CD14-positive monocyte (primary cell): ENCODE measurements at regions not wholly inside any gene's neighbourhood (a gene's known extent, or its start where the extent isn't known, plus 50 kb on each side); places are given as distances from the start of the nearest gene placed in this dataset.

Experiments used
- DNase-seq, 3 donors: peaks; one replicate each; pipeline ENCODE4 v3.0.0-alpha.2; 2011 to 2022
- H2AFZ ChIP-seq: 2 replicates; pipeline ENCODE4 v1.6.0; 2012; ENCODE audit warnings: mild to moderate bottlenecking, low read depth, low read length, inconsistent platforms; ENCODE audit not compliant: insufficient read depth, poor library complexity, severe bottlenecking
- H3K27ac ChIP-seq, 2 donors: 1 replicate in 1 of 2; 2 replicates in 1 of 2; pipeline ENCODE4 v1.5.1; 2012 to 2013; ENCODE audit warnings: low read length in 2 of 2, control low read depth in 1 of 2, inconsistent platforms in 1 of 2, low read depth in 1 of 2, mild to moderate bottlenecking in 1 of 2
- H3K27me3 ChIP-seq, 2 donors: one replicate each; pipeline versions ENCODE4 v1.6.0 to v1.6.1; 2011 to 2013; ENCODE audit warnings: low read length in 2 of 2; ENCODE audit not compliant: control insufficient read depth in 2 of 2, insufficient read depth in 2 of 2
- H3K36me3 ChIP-seq, 2 donors: replicated peaks in 1 of 2; 1 replicate in 1 of 2; 2 replicates in 1 of 2; pipeline versions ENCODE4 v1.5.1 to v1.6.1; 2012 to 2013; ENCODE audit warnings: low read length in 2 of 2, control low read depth in 1 of 2, inconsistent platforms in 1 of 2, mild to moderate bottlenecking in 1 of 2; ENCODE audit not compliant: insufficient read depth in 2 of 2, control insufficient read depth in 1 of 2
- H3K4me1 ChIP-seq, 2 donors: 1 replicate in 1 of 2; 2 replicates in 1 of 2; pipeline versions ENCODE4 v1.5.1 to v1.6.1; 2012 to 2013; ENCODE audit warnings: low read length in 2 of 2, control low read depth in 1 of 2, inconsistent platforms in 1 of 2, mild to moderate bottlenecking in 1 of 2, moderate library complexity in 1 of 2; ENCODE audit not compliant: insufficient read depth in 2 of 2, control insufficient read depth in 1 of 2
- H3K4me2 ChIP-seq: replicated peaks from 2 replicates; pipeline ENCODE3; 2012; ENCODE audit warnings: low read length, moderate library complexity, mild to moderate bottlenecking; ENCODE audit not compliant: poor library complexity, severe bottlenecking; ENCODE audit errors: extremely low read depth
- H3K4me3 ChIP-seq, 3 experiments: fragments of 200-600 bp in 1 of 3; sonication (generic) in 1 of 3; replicated peaks in 1 of 3; 1 replicate in 2 of 3; 2 replicates in 1 of 3; pipeline ENCODE4 v1.5.1; 2011 to 2013; ENCODE audit warnings: low read length in 3 of 3, mild to moderate bottlenecking in 3 of 3, control low read depth in 2 of 3, low read depth in 2 of 3, inconsistent platforms in 1 of 3, moderate library complexity in 1 of 3
- H3K79me2 ChIP-seq: 2 replicates; pipeline ENCODE4 v1.6.0; 2012; ENCODE audit warnings: mild to moderate bottlenecking, control low read depth, inconsistent platforms, low read length, moderate library complexity; ENCODE audit not compliant: insufficient read depth
- H3K9ac ChIP-seq: 2 replicates; pipeline ENCODE4 v1.6.0; 2017; ENCODE audit warnings: low read length, mild to moderate bottlenecking; ENCODE audit not compliant: insufficient read depth, poor library complexity, severe bottlenecking
- H3K9me3 ChIP-seq, 2 donors: replicated peaks in 1 of 2; 1 replicate in 1 of 2; 2 replicates in 1 of 2; pipeline versions ENCODE4 v1.5.1 to v1.6.1; 2012 to 2013; ENCODE audit warnings: low read length in 2 of 2, control low read depth in 1 of 2; ENCODE audit not compliant: control insufficient read depth in 1 of 2, insufficient read depth in 1 of 2
- H4K20me1 ChIP-seq: 2 replicates; pipeline ENCODE4 v1.6.0; 2012; ENCODE audit warnings: mild to moderate bottlenecking, low read length, control low read depth, moderate library complexity; ENCODE audit not compliant: insufficient read depth
- H3K27ac Mint-ChIP-seq, 7 donors: one replicate each; pipeline ENCODE4 v1.8.0; 2020; ENCODE audit warnings: mild to moderate bottlenecking in 7 of 7, mixed read lengths in 7 of 7, moderate library complexity in 6 of 7, inconsistent platforms in 2 of 7
- H3K27me3 Mint-ChIP-seq, 3 donors: one replicate each; pipeline ENCODE4 v1.8.0; 2021 to 2022; ENCODE audit warnings: low read depth in 3 of 3, mild to moderate bottlenecking in 3 of 3, mixed read lengths in 3 of 3, moderate library complexity in 3 of 3, inconsistent platforms in 1 of 3
- H3K36me3 Mint-ChIP-seq, 2 donors: one replicate each; pipeline ENCODE4 v1.8.0; 2020; ENCODE audit warnings: mixed read lengths in 2 of 2, inconsistent platforms in 1 of 2, mild to moderate bottlenecking in 1 of 2
- H3K4me1 Mint-ChIP-seq: one replicate; pipeline ENCODE4 v1.8.0; 2020; ENCODE audit warnings: mild to moderate bottlenecking, mixed read lengths
- H3K4me3 Mint-ChIP-seq, 2 donors: one replicate each; pipeline ENCODE4 v1.8.0; 2020; ENCODE audit warnings: mild to moderate bottlenecking in 2 of 2, mixed read lengths in 2 of 2, moderate library complexity in 1 of 2
- H3K9me3 Mint-ChIP-seq, 7 donors: one replicate each; pipeline ENCODE4 v1.8.0; 2020 to 2022; ENCODE audit warnings: mixed read lengths in 7 of 7, mild to moderate bottlenecking in 6 of 7, moderate library complexity in 6 of 7, inconsistent platforms in 2 of 7
- CTCF ChIP-seq: fragments of 200-600 bp; IDR thresholded peaks from one replicate; pipeline ENCODE4 v1.8.0; 2022; ENCODE audit warnings: antibody characterized with exemption, mild to moderate bottlenecking
- WGBS: methylation state at CpG from one replicate; pipeline ENCODE4 v1.1.5; 2013; ENCODE audit warnings: missing lambda C conversion rate; ENCODE audit not compliant: insufficient coverage; 5-methylcytosine and 5-hydroxymethylcytosine counted together
- intact Hi-C, 2 donors: fragments of 100-400 bp; cut with micrococcal nuclease; formaldehyde crosslinking; loops; one replicate each; pipeline versions ENCODE4 v1.15.0 to v1.15.1; 2023

GRCh38 chr6:148611213-148611612, 135.6 kb upstream of the UST start:
- Histone ChIP-seq H3K4me1 (no peaks in the 10 kb centered on the region), H3K9ac (no peak overlapping the region), H3K4me2 (no peak overlapping the region), H3K9me3 (no peaks in the 10 kb centered on the region), H2AFZ (no peak overlapping the region), H4K20me1 (no peaks in the 10 kb centered on the region), H3K27me3 (no peaks in the 10 kb centered on the region), H3K27ac (no peak overlapping the region), H3K36me3 (no peaks in the 10 kb centered on the region), H3K79me2 (no peaks in the 10 kb centered on the region), H3K4me3 (no peak overlapping the region)
- no peak for DNase-seq
- Mint-ChIP-seq H3K36me3 (no peaks in the 10 kb centered on the region), H3K4me3 (no peak overlapping the region), H3K4me1 (peaks cover 2% of the 10 kb centered on the region), H3K9me3 (peaks cover 0 to 2% (median 0%) of the 10 kb centered on the region in 7 donors), H3K27ac (no peak overlapping the region), H3K27me3 (peaks cover 0 to 2% (median 2%) of the 10 kb centered on the region in 3 donors)
- 92% methylated on average over 5 of the region's 8 CpGs for WGBS
- intact Hi-C loops, result no loop called here
- TF ChIP-seq CTCF, result no peak

- Histone ChIP-seq H3K36me3 (no peaks in the 10 kb centered on the region), H3K4me2 (no peak overlapping the region), H4K20me1 (no peaks in the 10 kb centered on the region), H3K27me3 (no peaks in the 10 kb centered on the region), H3K9ac (no peak overlapping the region), H3K4me1 (peaks cover 0 to 1% of the 10 kb centered on the region in 2 donors), H2AFZ (no peak overlapping the region), H3K79me2 (no peaks in the 10 kb centered on the region), H3K27ac (no peak overlapping the region), H3K4me3 (no peak overlapping the region), H3K9me3 (no peaks in the 10 kb centered on the region)
- H3K27me3 Mint-ChIP-seq, result peaks cover 0 to 2% (median 2%) of the 10 kb centered on the region in 3 donors
- TF ChIP-seq CTCF, result no peak
- H3K4me1 Mint-ChIP-seq, result peaks cover 2% of the 10 kb centered on the region
- H3K9me3 Mint-ChIP-seq, result peaks cover 0 to 2% (median 0%) of the 10 kb centered on the region in 7 donors
- no CpG with 5 or more reads among the region's 1 CpG for WGBS
- H3K36me3 Mint-ChIP-seq, result no peaks in the 10 kb centered on the region
- intact Hi-C loops, result no loop called here
- H3K27ac Mint-ChIP-seq, result no peak overlapping the region
- DNase-seq, result no peak
- H3K4me3 Mint-ChIP-seq, result no peak overlapping the region
Observed at GRCh38 chr6:148612043-148612442, 134.8 kb upstream of the UST start.
